ENCODE measurements at regions not wholly inside any gene's neighbourhood (a gene's known extent, or its start where the extent isn't known, plus 50 kb on each side); places are given as distances from the start of the nearest gene placed in this dataset.

DNA sequence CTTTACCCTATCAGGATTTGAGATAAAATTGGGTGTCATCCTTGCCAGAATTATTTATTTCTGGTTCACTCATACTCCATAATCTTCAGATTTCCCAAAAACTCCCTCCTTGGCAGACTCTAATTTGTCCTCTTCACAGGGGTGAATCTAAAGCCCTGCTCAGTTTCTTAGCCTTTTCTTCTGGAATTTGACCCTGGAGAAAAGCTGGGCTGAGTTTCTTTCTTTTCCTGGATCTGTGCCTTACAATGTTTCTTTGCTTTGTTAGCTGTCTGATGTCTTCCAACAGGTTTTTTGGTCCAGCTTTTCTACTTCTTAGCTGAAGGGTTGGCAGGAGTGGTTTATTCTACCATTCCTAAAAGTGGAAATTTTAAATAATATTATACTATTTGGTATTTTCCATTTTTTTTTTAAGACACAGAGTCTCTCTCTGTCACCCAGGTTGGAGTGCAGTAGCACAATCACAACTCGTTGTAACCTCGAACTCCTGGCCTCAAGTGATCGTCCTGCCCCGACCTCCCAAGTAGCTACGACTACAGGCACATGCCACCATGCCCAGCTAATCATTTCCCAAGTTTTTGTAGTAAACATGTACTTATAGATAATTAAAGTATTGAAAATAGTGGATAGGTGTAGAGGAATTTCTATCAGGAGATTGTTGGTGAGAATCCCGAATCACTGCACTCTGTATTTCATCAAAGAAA, 138.4 kb upstream of the TWIST2 start:
- TF ChIP-seq EP300 (IDR thresholded peaks at IDR 0.05; ENCODE audit: borderline replicate concordance) = no peak
- TF ChIP-seq, protein P1, sequence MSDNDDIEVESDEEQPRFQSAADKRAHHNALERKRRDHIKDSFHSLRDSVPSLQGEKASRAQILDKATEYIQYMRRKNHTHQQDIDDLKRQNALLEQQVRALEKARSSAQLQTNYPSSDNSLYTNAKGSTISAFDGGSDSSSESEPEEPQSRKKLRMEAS (IDR thresholded peaks at IDR 0.05) = no peak
- no peak for TF ChIP-seq TCF12 (IDR thresholded peaks at IDR 0.05; ENCODE audit: low read depth)
- no peak for TF ChIP-seq NFIC (IDR thresholded peaks at IDR 0.05)
- no peak for TF ChIP-seq ZBTB7A (IDR thresholded peaks at IDR 0.05; ENCODE audit: low read depth)
- TF ChIP-seq REST (IDR thresholded peaks at IDR 0.05; ENCODE audit: low read depth) = no peak
- TF ChIP-seq CEBPB (IDR thresholded peaks at IDR 0.05) = no peak
- TF ChIP-seq TAF1 (IDR thresholded peaks at IDR 0.05; ENCODE audit: low read depth) = no peak
- no peak for TF ChIP-seq FOXM1 (IDR thresholded peaks at IDR 0.05; ENCODE audit: borderline replicate concordance, low read depth)
- TF ChIP-seq YY1 (IDR thresholded peaks at IDR 0.05; ENCODE audit: low read depth) = no peak
- no peak for TF ChIP-seq USF1 (IDR thresholded peaks at IDR 0.05)
- no peak for TF ChIP-seq RAD21 (IDR thresholded peaks at IDR 0.05; ENCODE audit: low read depth)

Measured in Ishikawa (cell line).